HEK293 (cell line): ENCODE measurements at regions not wholly inside any gene's neighbourhood (a gene's known extent, or its start where the extent isn't known, plus 50 kb on each side); places are given as distances from the start of the nearest gene placed in this dataset.
"Not testable (repeated sequence)": the region's sequence is repeated elsewhere in the genome, so short reads cannot be mapped to it uniquely, and the experiment has no call there.

Experiments used
- PBX3 ChIP-seq: sonication (generic); formaldehyde crosslinking; IDR thresholded peaks from 2 replicates; pipeline ENCODE4 v1.8.1; 2022; ENCODE audit warnings: mild to moderate bottlenecking, moderate library complexity, missing genetic modification reagents
- REST ChIP-seq: fragments of 450-650 bp; formaldehyde crosslinking; IDR thresholded peaks from 2 replicates; pipeline ENCODE4 v1.5.1; 2016; ENCODE audit warnings: missing biosample characterization, missing genetic modification characterization
- TSHZ1 ChIP-seq: fragments of 450-650 bp; formaldehyde crosslinking; IDR thresholded peaks from 2 replicates; pipeline ENCODE4 v1.5.1; 2016; ENCODE audit warnings: missing biosample characterization, missing genetic modification characterization, borderline replicate concordance
- YY1 ChIP-seq: fragments of 450-650 bp; formaldehyde crosslinking; IDR thresholded peaks from 2 replicates; pipeline ENCODE4 v1.5.1; 2018; ENCODE audit warnings: missing biosample characterization, missing genetic modification characterization
- ZBTB11 ChIP-seq: fragments of 450-650 bp; formaldehyde crosslinking; conservative IDR thresholded peaks from 2 replicates; pipeline ENCODE4 v1.5.1; 2016; ENCODE audit warnings: low read depth, missing biosample characterization, missing genetic modification characterization
- ZBTB8A ChIP-seq: fragments of 450-650 bp; formaldehyde crosslinking; IDR thresholded peaks from 2 replicates; pipeline ENCODE4 v1.5.1; 2016; ENCODE audit warnings: missing biosample characterization, missing genetic modification characterization
- ZNF24 ChIP-seq: fragments of 450-650 bp; formaldehyde crosslinking; IDR thresholded peaks from 2 replicates; pipeline ENCODE4 v1.5.1; 2016; ENCODE audit warnings: missing biosample characterization, missing genetic modification characterization
- ZNF391 ChIP-seq: fragments of 450-650 bp; formaldehyde crosslinking; IDR thresholded peaks from 2 replicates; pipeline ENCODE4 v1.5.1; 2016; ENCODE audit warnings: low read depth, missing biosample characterization, missing genetic modification characterization, borderline replicate concordance
- ZNF639 ChIP-seq: fragments of 450-650 bp; formaldehyde crosslinking; IDR thresholded peaks from 2 replicates; pipeline ENCODE4 v1.5.1; 2016; ENCODE audit warnings: missing biosample characterization, missing genetic modification characterization
- ZNF776 ChIP-seq: fragments of 450-650 bp; formaldehyde crosslinking; IDR thresholded peaks from 2 replicates; pipeline ENCODE4 v1.5.0; 2017; ENCODE audit warnings: missing biosample characterization, missing genetic modification characterization, borderline replicate concordance
- TF ChIP-seq, protein P1 (sequence below): fragments of 450-650 bp; formaldehyde crosslinking; IDR thresholded peaks from 2 replicates; pipeline ENCODE4 v1.5.1; 2016; ENCODE audit warnings: missing biosample characterization, missing genetic modification characterization
- TF ChIP-seq, protein P2 (sequence below): fragments of 450-650 bp; formaldehyde crosslinking; IDR thresholded peaks from 2 replicates; pipeline ENCODE4 v1.5.1; 2016; ENCODE audit warnings: missing biosample characterization, missing genetic modification characterization

DNA sequence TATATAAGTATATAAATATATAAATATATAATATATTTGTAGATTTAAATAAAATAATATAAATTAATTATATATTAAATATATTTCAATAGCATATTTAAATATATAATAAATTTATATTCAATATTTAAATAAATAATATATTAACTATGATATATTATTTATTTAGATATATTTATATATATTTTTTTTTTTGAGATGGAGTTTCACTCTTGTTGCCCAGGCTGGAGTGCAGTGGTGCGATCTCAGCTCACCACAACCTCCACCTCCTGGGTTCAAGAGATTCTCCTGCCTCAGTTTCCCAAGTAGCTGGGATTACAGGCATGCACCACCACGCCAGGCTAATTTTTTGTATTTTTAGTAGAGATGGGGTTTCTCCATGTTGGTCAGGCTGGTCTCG, 426.9 kb upstream of the LMCD1 start:
- TF ChIP-seq, protein P1, sequence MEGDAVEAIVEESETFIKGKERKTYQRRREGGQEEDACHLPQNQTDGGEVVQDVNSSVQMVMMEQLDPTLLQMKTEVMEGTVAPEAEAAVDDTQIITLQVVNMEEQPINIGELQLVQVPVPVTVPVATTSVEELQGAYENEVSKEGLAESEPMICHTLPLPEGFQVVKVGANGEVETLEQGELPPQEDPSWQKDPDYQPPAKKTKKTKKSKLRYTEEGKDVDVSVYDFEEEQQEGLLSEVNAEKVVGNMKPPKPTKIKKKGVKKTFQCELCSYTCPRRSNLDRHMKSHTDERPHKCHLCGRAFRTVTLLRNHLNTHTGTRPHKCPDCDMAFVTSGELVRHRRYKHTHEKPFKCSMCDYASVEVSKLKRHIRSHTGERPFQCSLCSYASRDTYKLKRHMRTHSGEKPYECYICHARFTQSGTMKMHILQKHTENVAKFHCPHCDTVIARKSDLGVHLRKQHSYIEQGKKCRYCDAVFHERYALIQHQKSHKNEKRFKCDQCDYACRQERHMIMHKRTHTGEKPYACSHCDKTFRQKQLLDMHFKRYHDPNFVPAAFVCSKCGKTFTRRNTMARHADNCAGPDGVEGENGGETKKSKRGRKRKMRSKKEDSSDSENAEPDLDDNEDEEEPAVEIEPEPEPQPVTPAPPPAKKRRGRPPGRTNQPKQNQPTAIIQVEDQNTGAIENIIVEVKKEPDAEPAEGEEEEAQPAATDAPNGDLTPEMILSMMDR (tag by site-specific recombination): not testable (repeated sequence)
- not testable (repeated sequence) for TF ChIP-seq TSHZ1 (tag by site-specific recombination); REST (tag by site-specific recombination); ZNF24 (tag by site-specific recombination); ZNF391; ZBTB8A (tag by site-specific recombination); PBX3 (CRISPR knock-in tag); ZNF639 (tag by site-specific recombination); YY1; ZNF776 (tag by site-specific recombination); ZBTB11 (tag by site-specific recombination)
- TF ChIP-seq, protein P2, sequence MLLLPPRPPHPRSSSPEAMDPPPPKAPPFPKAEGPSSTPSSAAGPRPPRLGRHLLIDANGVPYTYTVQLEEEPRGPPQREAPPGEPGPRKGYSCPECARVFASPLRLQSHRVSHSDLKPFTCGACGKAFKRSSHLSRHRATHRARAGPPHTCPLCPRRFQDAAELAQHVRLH (tag by site-specific recombination): not testable (repeated sequence)
